GM23338 (cell line): ENCODE measurements at regions not wholly inside any gene's neighbourhood (a gene's known extent, or its start where the extent isn't known, plus 50 kb on each side); places are given as distances from the start of the nearest gene placed in this dataset.

Experiments
- ATAC-seq: fragments of 200-7000 bp; cut with Tn5 transposase; 3 replicates; pipeline ENCODE4 v1.9.1; 2020
- DNase-seq: peaks from one replicate; pipeline ENCODE4 v3.0.0-alpha.2; 2015; ENCODE audit warnings: low spot score
- H2AFZ ChIP-seq: fragments of 200-600 bp; sonication (generic); 2 replicates; pipeline ENCODE4 v1.8.0; 2016; ENCODE audit warnings: antibody characterized with exemption, mild to moderate bottlenecking, moderate library complexity
- H3F3A ChIP-seq: fragments of 200-600 bp; sonication (generic); replicated peaks from 2 replicates; pipeline ENCODE4 v1.8.0; 2017; ENCODE audit warnings: antibody characterized with exemption, mixed run types, low read depth
- H3K27ac ChIP-seq: fragments of 200-600 bp; sonication (generic); 2 replicates; pipeline ENCODE4 v1.6.1; 2016; ENCODE audit warnings: low read depth
- H3K27me3 ChIP-seq: fragments of 200-600 bp; sonication (generic); 2 replicates; pipeline ENCODE4 v1.8.0; 2016; ENCODE audit warnings: mild to moderate bottlenecking, mixed run types, moderate library complexity; ENCODE audit not compliant: insufficient read depth
- H3K36me3 ChIP-seq: fragments of 200-600 bp; sonication (generic); 2 replicates; pipeline ENCODE4 v1.8.0; 2016; ENCODE audit warnings: mild to moderate bottlenecking; ENCODE audit not compliant: insufficient read depth
- H3K4me1 ChIP-seq: fragments of 200-600 bp; sonication (generic); 2 replicates; pipeline ENCODE4 v1.8.0; 2016; ENCODE audit warnings: mild to moderate bottlenecking, moderate library complexity; ENCODE audit not compliant: insufficient read depth
- H3K4me2 ChIP-seq: fragments of 200-600 bp; sonication (generic); 2 replicates; pipeline ENCODE4 v1.7.1; 2017; ENCODE audit warnings: mixed run types
- H3K4me3 ChIP-seq: fragments of 200-600 bp; sonication (generic); 2 replicates; pipeline ENCODE4 v1.6.1; 2016; ENCODE audit warnings: mixed run types
- H3K79me2 ChIP-seq: fragments of 200-600 bp; sonication (generic); replicated peaks from 2 replicates; pipeline ENCODE4 v1.8.0; 2017; ENCODE audit warnings: mild to moderate bottlenecking; ENCODE audit not compliant: insufficient read depth
- H3K9me2 ChIP-seq: fragments of 200-600 bp; sonication (generic); 2 replicates; pipeline ENCODE4 v1.8.0; 2017; ENCODE audit not compliant: insufficient read depth
- H4K20me1 ChIP-seq: fragments of 200-600 bp; sonication (generic); replicated peaks from 2 replicates; pipeline ENCODE4 v1.8.0; 2017; ENCODE audit warnings: mild to moderate bottlenecking; ENCODE audit not compliant: insufficient read depth
- H3K27ac Mint-ChIP-seq: 2 replicates; pipeline ENCODE4 v1.8.0; 2020; ENCODE audit warnings: inconsistent platforms, mild to moderate bottlenecking, moderate library complexity, mixed read lengths
- H3K27me3 Mint-ChIP-seq: 3 replicates; pipeline ENCODE4 v1.8.0; 2022; ENCODE audit warnings: low read depth, mild to moderate bottlenecking, moderate library complexity, mixed read lengths, inconsistent platforms; ENCODE audit not compliant: insufficient read depth, poor library complexity
- H3K36me3 Mint-ChIP-seq: 3 replicates; pipeline ENCODE4 v1.8.0; 2021; ENCODE audit warnings: low read depth, mild to moderate bottlenecking, inconsistent platforms, moderate library complexity, mixed read lengths
- H3K4me1 Mint-ChIP-seq: 3 replicates; pipeline ENCODE4 v1.8.0; 2020; ENCODE audit warnings: mild to moderate bottlenecking, inconsistent platforms, mixed read lengths
- H3K4me3 Mint-ChIP-seq: 3 replicates; pipeline ENCODE4 v1.8.0; 2021; ENCODE audit warnings: moderate library complexity, mild to moderate bottlenecking, inconsistent platforms, mixed read lengths
- H3K9me3 Mint-ChIP-seq: 3 replicates; pipeline ENCODE4 v1.8.0; 2020; ENCODE audit warnings: moderate library complexity, mild to moderate bottlenecking, inconsistent platforms, mixed read lengths
- CREB1 ChIP-seq: fragments of 250-450 bp; sonication (Bioruptor Pico); IDR thresholded peaks from 2 replicates; pipeline ENCODE4 v1.5.0; 2020; ENCODE audit warnings: low read depth, mild to moderate bottlenecking, moderate library complexity
- CTCF ChIP-seq, 2 experiments: fragments of 200-600 bp in 1 of 2; sonication (generic) in 1 of 2; conservative IDR thresholded peaks; 2 replicates each; pipeline versions ENCODE4 v1.5.1 to v1.6.1; 2016 to 2017; ENCODE audit warnings: antibody characterized with exemption in 2 of 2, low read depth in 2 of 2, mild to moderate bottlenecking in 2 of 2, moderate library complexity in 1 of 2
- ETS1 ChIP-seq: IDR thresholded peaks from 2 replicates; pipeline ENCODE4 v1.6.1; 2016; ENCODE audit warnings: antibody characterized with exemption
- EZH2 ChIP-seq: fragments of 200-600 bp; sonication (generic); IDR thresholded peaks from one replicate; pipeline ENCODE4 v1.8.0; 2017; ENCODE audit warnings: antibody characterized with exemption, mild to moderate bottlenecking, low read depth; ENCODE audit not compliant: unreplicated experiment
- EZH2phosphoT487 ChIP-seq: fragments of 200-600 bp; sonication (generic); IDR thresholded peaks from one replicate; pipeline ENCODE4 v1.8.1; 2018; ENCODE audit warnings: antibody characterized with exemption; ENCODE audit not compliant: unreplicated experiment
- JUNB ChIP-seq: IDR thresholded peaks from one replicate; pipeline ENCODE4 v1.6.1; 2016; ENCODE audit warnings: antibody characterized with exemption; ENCODE audit not compliant: unreplicated experiment
- NANOG ChIP-seq: IDR thresholded peaks from 2 replicates; pipeline ENCODE4 v1.6.1; 2016; ENCODE audit warnings: antibody characterized with exemption, borderline replicate concordance
- POLR2AphosphoS5 ChIP-seq: IDR thresholded peaks from 2 replicates; pipeline ENCODE4 v1.6.1; 2016; ENCODE audit warnings: antibody characterized with exemption, low read depth
- REST ChIP-seq: IDR thresholded peaks from one replicate; pipeline ENCODE4 v1.6.1; 2018; ENCODE audit warnings: antibody characterized with exemption; ENCODE audit not compliant: unreplicated experiment
- STAT1 ChIP-seq: IDR thresholded peaks from one replicate; pipeline ENCODE4 v1.6.1; 2016; ENCODE audit warnings: antibody characterized with exemption; ENCODE audit not compliant: unreplicated experiment
- ZNF114 ChIP-seq: fragments of 250-450 bp; sonication (Bioruptor Pico); IDR thresholded peaks from 2 replicates; pipeline ENCODE4 v1.5.0; 2020; ENCODE audit warnings: mild to moderate bottlenecking, moderate library complexity
- ZNF331 ChIP-seq: fragments of 250-450 bp; sonication (Bioruptor Pico); IDR thresholded peaks from 2 replicates; pipeline ENCODE4 v1.5.0; 2020; ENCODE audit warnings: low read depth, mild to moderate bottlenecking, moderate library complexity
- ZNF462 ChIP-seq: fragments of 250-450 bp; sonication (Bioruptor Pico); IDR thresholded peaks from 2 replicates; pipeline ENCODE4 v1.5.0; 2020; ENCODE audit warnings: mild to moderate bottlenecking, moderate library complexity

GRCh38 chr4:10821826-10822225 lies 137.3 kb upstream of the CLNK start:
- H3K27me3 Mint-ChIP-seq: no peaks in the 10 kb centered on the region
- H4K20me1 ChIP-seq: no peaks in the 10 kb centered on the region
- H3K27ac Mint-ChIP-seq: no peak overlapping the region
- no peaks in the 10 kb centered on the region for H3F3A ChIP-seq
- 0 out of 2 replicates have a peak, but pooled peaks cover 9% of the 10 kb centered on the region for H3K9me2 ChIP-seq
- H3K79me2 ChIP-seq: no peaks in the 10 kb centered on the region
- no peaks in the 10 kb centered on the region for H3K36me3 ChIP-seq
- H3K36me3 Mint-ChIP-seq: no peaks in the 10 kb centered on the region
- ATAC-seq (no peak), DNase-seq (no peak)
- H3K27me3 ChIP-seq: no peaks in the 10 kb centered on the region
- no peak overlapping the region for H3K4me2 ChIP-seq
- no peak overlapping the region for H3K4me3 ChIP-seq
- H3K9me3 Mint-ChIP-seq: no peaks in the 10 kb centered on the region; the same call in 2 of the 3 replicates
- H2AFZ ChIP-seq: no peak overlapping the region
- no peaks in the 10 kb centered on the region for H3K4me1 ChIP-seq
- H3K4me3 Mint-ChIP-seq: no peak overlapping the region
- no peaks in the 10 kb centered on the region for H3K4me1 Mint-ChIP-seq
- no peak overlapping the region for H3K27ac ChIP-seq
- TF ChIP-seq REST (no peak), EZH2 (no peak), ZNF331 (CRISPR knock-in tag) (no peak), CTCF (conservative IDR thresholded peaks at IDR 0.05; ENCODE audit: low read depth in 2 of 2) (no peak), ZNF114 (no peak), JUNB (no peak), EZH2phosphoT487 (no peak), NANOG (no peak), STAT1 (no peak), POLR2AphosphoS5 (no peak), ZNF462 (CRISPR knock-in tag) (no peak), ETS1 (no peak), CREB1 (CRISPR knock-in tag) (no peak)
